WTC11 (cell line): ENCODE measurements at regions not wholly inside any gene's neighbourhood (a gene's known extent, or its start where the extent isn't known, plus 50 kb on each side); places are given as distances from the start of the nearest gene placed in this dataset.

Experiments
- ATAC-seq: fragments of 200-7000 bp; cut with Tn5 transposase; 2 replicates; pipeline ENCODE4 v1.10.0; 2021; ENCODE audit warnings: mild to moderate bottlenecking, moderate library complexity
- CTCF ChIA-PET: fragments of 300-600 bp; sonication (Branson Sonifier 250); formaldehyde crosslinking; loops from one replicate; lab custom pipeline; 2021; ENCODE audit warnings: antibody characterized with exemption; lab: Charles Lee
- POLR2A ChIA-PET: fragments of 350-600 bp; sonication (Branson Sonifier 250); formaldehyde crosslinking; loops from one replicate; lab custom pipeline; 2021; ENCODE audit warnings: antibody characterized with exemption; lab: Charles Lee
- DNase-seq: peaks from one replicate; pipeline ENCODE4 v3.0.0; 2021; ENCODE audit warnings: low spot score
- H3K27ac Mint-ChIP-seq: 2 replicates; pipeline ENCODE4 v1.8.0; 2021; ENCODE audit warnings: mixed read lengths
- H3K27me3 Mint-ChIP-seq: 2 replicates; pipeline ENCODE4 v1.8.0; 2021; ENCODE audit warnings: low read depth, mild to moderate bottlenecking, moderate library complexity, mixed read lengths
- H3K36me3 Mint-ChIP-seq: 2 replicates; pipeline ENCODE4 v1.8.0; 2021; ENCODE audit warnings: mixed read lengths
- H3K4me1 Mint-ChIP-seq: 2 replicates; pipeline ENCODE4 v1.8.0; 2022; ENCODE audit warnings: mixed read lengths
- H3K4me3 Mint-ChIP-seq: 2 replicates; pipeline ENCODE4 v1.8.0; 2021; ENCODE audit warnings: mild to moderate bottlenecking, moderate library complexity, mixed read lengths
- H3K9me3 Mint-ChIP-seq: 2 replicates; pipeline ENCODE4 v1.8.0; 2021; ENCODE audit warnings: mixed read lengths
- ETV6 ChIP-seq: sonication (generic); formaldehyde crosslinking; IDR thresholded peaks from 2 replicates; pipeline ENCODE4 v1.8.1; 2022; ENCODE audit warnings: mild to moderate bottlenecking, missing genetic modification reagents
- GTF2I ChIP-seq: fragments of 250-450 bp; sonication (Bioruptor Pico); conservative IDR thresholded peaks from 2 replicates; pipeline ENCODE4 v1.4.0; 2021; ENCODE audit warnings: mild to moderate bottlenecking
- NFATC4 ChIP-seq: fragments of 250-450 bp; sonication (Bioruptor Pico); IDR thresholded peaks from 2 replicates; pipeline ENCODE4 v1.9.0; 2021; ENCODE audit warnings: mild to moderate bottlenecking
- NFYB ChIP-seq: sonication (generic); formaldehyde crosslinking; conservative IDR thresholded peaks from 2 replicates; pipeline ENCODE4 v1.8.0; 2022; ENCODE audit warnings: low read depth, missing genetic modification reagents
- PRRX2 ChIP-seq: fragments of 250-450 bp; sonication (Bioruptor Pico); IDR thresholded peaks from 2 replicates; pipeline ENCODE4 v1.8.0; 2021; ENCODE audit warnings: mild to moderate bottlenecking
- SOX15 ChIP-seq: fragments of 250-450 bp; sonication (Bioruptor Pico); IDR thresholded peaks from 2 replicates; pipeline ENCODE4 v1.9.0; 2021; ENCODE audit warnings: mild to moderate bottlenecking
- SP1 ChIP-seq: sonication (generic); formaldehyde crosslinking; conservative IDR thresholded peaks from 2 replicates; pipeline ENCODE4 v1.8.1; 2022; ENCODE audit warnings: missing genetic modification reagents
- TEAD1 ChIP-seq: sonication (generic); formaldehyde crosslinking; IDR thresholded peaks from 2 replicates; pipeline ENCODE4 v1.8.0; 2022; ENCODE audit warnings: mild to moderate bottlenecking, missing genetic modification reagents
- ZNF219 ChIP-seq: sonication (generic); formaldehyde crosslinking; IDR thresholded peaks from 2 replicates; pipeline ENCODE4 v1.8.0; 2023; ENCODE audit warnings: missing genetic modification reagents, mild to moderate bottlenecking, borderline replicate concordance
- ZNF423 ChIP-seq: fragments of 250-450 bp; sonication (Bioruptor Pico); IDR thresholded peaks from 2 replicates; pipeline ENCODE4 v2.1.2; 2022; ENCODE audit warnings: mild to moderate bottlenecking, moderate library complexity
- TF ChIP-seq, protein P1 (sequence below): sonication (generic); formaldehyde crosslinking; IDR thresholded peaks from 2 replicates; pipeline ENCODE4 v1.8.1; 2023; ENCODE audit warnings: mild to moderate bottlenecking, missing genetic modification reagents, moderate library complexity
- TF ChIP-seq, protein P2 (sequence below): sonication (generic); formaldehyde crosslinking; IDR thresholded peaks from 2 replicates; pipeline ENCODE4 v1.8.1; 2022; ENCODE audit warnings: low read depth, mild to moderate bottlenecking, moderate library complexity, missing genetic modification reagents, borderline replicate concordance
- TF ChIP-seq, protein P3 (sequence below): fragments of 250-450 bp; sonication (Bioruptor Pico); IDR thresholded peaks from 2 replicates; pipeline ENCODE4 v2.1.2; 2022; ENCODE audit warnings: mild to moderate bottlenecking, moderate library complexity
- TF ChIP-seq, protein P4 (sequence below): fragments of 250-450 bp; sonication (Bioruptor Pico); IDR thresholded peaks from 2 replicates; pipeline ENCODE4 v1.9.0; 2021; ENCODE audit warnings: mild to moderate bottlenecking
- TF ChIP-seq, protein P5 (sequence below): sonication (generic); formaldehyde crosslinking; IDR thresholded peaks from 2 replicates; pipeline ENCODE4 v1.8.1; 2023; ENCODE audit warnings: mild to moderate bottlenecking, missing genetic modification reagents, borderline replicate concordance
- TF ChIP-seq, protein P6 (sequence below): sonication (generic); formaldehyde crosslinking; IDR thresholded peaks from 2 replicates; pipeline ENCODE4 v1.8.0; 2023; ENCODE audit warnings: missing genetic modification reagents
- TF ChIP-seq, protein P7 (sequence below): sonication (generic); formaldehyde crosslinking; IDR thresholded peaks from 2 replicates; pipeline ENCODE4 v1.8.0; 2022; ENCODE audit warnings: mild to moderate bottlenecking, missing genetic modification reagents
- TF ChIP-seq, protein P8 (sequence below): sonication (generic); formaldehyde crosslinking; IDR thresholded peaks from 2 replicates; pipeline ENCODE4 v1.8.1; 2023; ENCODE audit warnings: mild to moderate bottlenecking, missing genetic modification reagents
- TF ChIP-seq, protein P9 (sequence below): sonication (generic); formaldehyde crosslinking; IDR thresholded peaks from 2 replicates; pipeline ENCODE4 v1.8.1; 2022; ENCODE audit warnings: mild to moderate bottlenecking, moderate library complexity, missing genetic modification reagents

DNA sequence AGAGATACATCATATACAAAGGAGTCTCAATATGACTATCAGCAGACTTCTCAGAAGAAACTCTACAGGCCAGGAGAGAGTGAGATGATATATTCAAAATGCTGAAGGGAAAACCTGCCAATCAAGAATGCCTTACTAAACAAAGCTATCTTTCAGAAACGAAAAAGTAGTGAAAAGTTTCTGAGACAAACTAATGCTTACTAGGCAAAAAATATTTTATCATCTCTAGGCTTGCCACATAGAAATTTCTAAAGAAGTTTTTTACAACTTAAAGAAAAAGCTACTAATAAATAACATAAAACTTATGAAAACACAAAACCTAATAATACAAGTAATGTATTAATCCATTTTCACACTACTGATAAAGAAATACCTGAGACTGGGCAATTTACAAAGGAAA is 59.9 kb upstream of the SPEF2 start:
- CTCF ChIA-PET = interaction anchor here (0.6 kb wide), 1 partner anchor 118 kb away, joined by 3 read pairs; no protein-coding TSS in a partner anchor
- H3K9me3 Mint-ChIP-seq = peaks cover 65% of the 10 kb centered on the region
- POLR2A ChIA-PET = no interaction called here

DNA sequence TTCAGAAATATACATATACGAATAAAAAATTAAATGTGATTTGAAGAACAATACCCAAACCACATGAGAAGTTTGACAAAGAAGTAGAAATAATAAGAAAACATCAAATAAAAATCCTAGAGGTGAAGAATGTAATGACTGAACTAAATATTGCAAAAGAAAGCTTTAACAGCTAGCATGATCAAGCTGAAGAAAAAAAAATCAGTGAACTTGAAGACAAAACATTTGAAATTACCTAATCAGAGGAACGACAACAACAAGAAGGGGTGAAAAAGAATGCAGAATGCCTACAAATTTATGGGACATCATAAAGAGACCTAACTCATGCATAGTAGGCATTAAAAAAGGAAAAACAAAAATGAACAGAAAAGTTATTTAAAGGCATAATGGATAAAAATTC is 60.5 kb upstream of the SPEF2 start:
- no peak overlapping the region for H3K4me3 Mint-ChIP-seq
- DNase-seq = no peak
- ChIA-PET CTCF (interaction anchor here (0.6 kb wide), 1 partner anchor 118 kb away, joined by 3 read pairs; no protein-coding TSS in a partner anchor), POLR2A (no interaction called here)
- no peak overlapping the region for H3K27ac Mint-ChIP-seq
- peaks cover 3% of the 10 kb centered on the region; the same call in 1 of the 2 replicates for H3K27me3 Mint-ChIP-seq
- H3K36me3 Mint-ChIP-seq = peaks cover 33% of the 10 kb centered on the region
- no peaks in the 10 kb centered on the region for H3K4me1 Mint-ChIP-seq
- H3K9me3 Mint-ChIP-seq = peaks cover 60% of the 10 kb centered on the region
- ATAC-seq = no peak
- TF ChIP-seq ETV6 (CRISPR knock-in tag) (no peak), PRRX2 (no peak), SOX15 (CRISPR knock-in tag) (no peak), TEAD1 (CRISPR knock-in tag) (no peak)
- TF ChIP-seq, protein P1, sequence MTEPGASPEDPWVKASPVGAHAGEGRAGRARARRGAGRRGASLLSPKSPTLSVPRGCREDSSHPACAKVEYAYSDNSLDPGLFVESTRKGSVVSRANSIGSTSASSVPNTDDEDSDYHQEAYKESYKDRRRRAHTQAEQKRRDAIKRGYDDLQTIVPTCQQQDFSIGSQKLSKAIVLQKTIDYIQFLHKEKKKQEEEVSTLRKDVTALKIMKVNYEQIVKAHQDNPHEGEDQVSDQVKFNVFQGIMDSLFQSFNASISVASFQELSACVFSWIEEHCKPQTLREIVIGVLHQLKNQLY (CRISPR knock-in tag) = no peak
- TF ChIP-seq, protein P2, sequence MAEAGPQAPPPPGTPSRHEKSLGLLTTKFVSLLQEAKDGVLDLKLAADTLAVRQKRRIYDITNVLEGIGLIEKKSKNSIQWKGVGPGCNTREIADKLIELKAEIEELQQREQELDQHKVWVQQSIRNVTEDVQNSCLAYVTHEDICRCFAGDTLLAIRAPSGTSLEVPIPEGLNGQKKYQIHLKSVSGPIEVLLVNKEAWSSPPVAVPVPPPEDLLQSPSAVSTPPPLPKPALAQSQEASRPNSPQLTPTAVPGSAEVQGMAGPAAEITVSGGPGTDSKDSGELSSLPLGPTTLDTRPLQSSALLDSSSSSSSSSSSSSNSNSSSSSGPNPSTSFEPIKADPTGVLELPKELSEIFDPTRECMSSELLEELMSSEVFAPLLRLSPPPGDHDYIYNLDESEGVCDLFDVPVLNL (CRISPR knock-in tag) = no peak
- TF ChIP-seq, protein P3, sequence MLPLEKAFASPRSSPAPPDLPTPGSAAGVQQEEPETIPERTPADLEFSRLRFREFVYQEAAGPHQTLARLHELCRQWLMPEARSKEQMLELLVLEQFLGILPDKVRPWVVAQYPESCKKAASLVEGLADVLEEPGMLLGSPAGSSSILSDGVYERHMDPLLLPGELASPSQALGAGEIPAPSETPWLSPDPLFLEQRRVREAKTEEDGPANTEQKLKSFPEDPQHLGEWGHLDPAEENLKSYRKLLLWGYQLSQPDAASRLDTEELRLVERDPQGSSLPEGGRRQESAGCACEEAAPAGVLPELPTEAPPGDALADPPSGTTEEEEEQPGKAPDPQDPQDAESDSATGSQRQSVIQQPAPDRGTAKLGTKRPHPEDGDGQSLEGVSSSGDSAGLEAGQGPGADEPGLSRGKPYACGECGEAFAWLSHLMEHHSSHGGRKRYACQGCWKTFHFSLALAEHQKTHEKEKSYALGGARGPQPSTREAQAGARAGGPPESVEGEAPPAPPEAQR (CRISPR knock-in tag) = no peak
- TF ChIP-seq, protein P4, sequence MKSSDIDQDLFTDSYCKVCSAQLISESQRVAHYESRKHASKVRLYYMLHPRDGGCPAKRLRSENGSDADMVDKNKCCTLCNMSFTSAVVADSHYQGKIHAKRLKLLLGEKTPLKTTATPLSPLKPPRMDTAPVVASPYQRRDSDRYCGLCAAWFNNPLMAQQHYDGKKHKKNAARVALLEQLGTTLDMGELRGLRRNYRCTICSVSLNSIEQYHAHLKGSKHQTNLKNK (CRISPR knock-in tag) = no peak

More for the DNA sequence above, 59.9 kb upstream of the SPEF2 start:
- H3K4me1 Mint-ChIP-seq = no peaks in the 10 kb centered on the region
- H3K4me3 Mint-ChIP-seq = no peak overlapping the region
- H3K27me3 Mint-ChIP-seq = peaks cover 3% of the 10 kb centered on the region; the same call in 1 of the 2 replicates
- H3K27ac Mint-ChIP-seq = no peak overlapping the region
- ATAC-seq (no peak), DNase-seq (no peak)
- TF ChIP-seq NFATC4 (CRISPR knock-in tag) (no peak), GTF2I (no peak), SP1 (CRISPR knock-in tag) (no peak), ZNF423 (CRISPR knock-in tag) (no peak), NFYB (CRISPR knock-in tag) (no peak), ZNF219 (CRISPR knock-in tag) (no peak)
- TF ChIP-seq, protein P5, sequence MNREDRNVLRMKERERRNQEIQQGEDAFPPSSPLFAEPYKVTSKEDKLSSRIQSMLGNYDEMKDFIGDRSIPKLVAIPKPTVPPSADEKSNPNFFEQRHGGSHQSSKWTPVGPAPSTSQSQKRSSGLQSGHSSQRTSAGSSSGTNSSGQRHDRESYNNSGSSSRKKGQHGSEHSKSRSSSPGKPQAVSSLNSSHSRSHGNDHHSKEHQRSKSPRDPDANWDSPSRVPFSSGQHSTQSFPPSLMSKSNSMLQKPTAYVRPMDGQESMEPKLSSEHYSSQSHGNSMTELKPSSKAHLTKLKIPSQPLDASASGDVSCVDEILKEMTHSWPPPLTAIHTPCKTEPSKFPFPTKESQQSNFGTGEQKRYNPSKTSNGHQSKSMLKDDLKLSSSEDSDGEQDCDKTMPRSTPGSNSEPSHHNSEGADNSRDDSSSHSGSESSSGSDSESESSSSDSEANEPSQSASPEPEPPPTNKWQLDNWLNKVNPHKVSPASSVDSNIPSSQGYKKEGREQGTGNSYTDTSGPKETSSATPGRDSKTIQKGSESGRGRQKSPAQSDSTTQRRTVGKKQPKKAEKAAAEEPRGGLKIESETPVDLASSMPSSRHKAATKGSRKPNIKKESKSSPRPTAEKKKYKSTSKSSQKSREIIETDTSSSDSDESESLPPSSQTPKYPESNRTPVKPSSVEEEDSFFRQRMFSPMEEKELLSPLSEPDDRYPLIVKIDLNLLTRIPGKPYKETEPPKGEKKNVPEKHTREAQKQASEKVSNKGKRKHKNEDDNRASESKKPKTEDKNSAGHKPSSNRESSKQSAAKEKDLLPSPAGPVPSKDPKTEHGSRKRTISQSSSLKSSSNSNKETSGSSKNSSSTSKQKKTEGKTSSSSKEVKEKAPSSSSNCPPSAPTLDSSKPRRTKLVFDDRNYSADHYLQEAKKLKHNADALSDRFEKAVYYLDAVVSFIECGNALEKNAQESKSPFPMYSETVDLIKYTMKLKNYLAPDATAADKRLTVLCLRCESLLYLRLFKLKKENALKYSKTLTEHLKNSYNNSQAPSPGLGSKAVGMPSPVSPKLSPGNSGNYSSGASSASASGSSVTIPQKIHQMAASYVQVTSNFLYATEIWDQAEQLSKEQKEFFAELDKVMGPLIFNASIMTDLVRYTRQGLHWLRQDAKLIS (CRISPR knock-in tag) = no peak
- TF ChIP-seq, protein P6, sequence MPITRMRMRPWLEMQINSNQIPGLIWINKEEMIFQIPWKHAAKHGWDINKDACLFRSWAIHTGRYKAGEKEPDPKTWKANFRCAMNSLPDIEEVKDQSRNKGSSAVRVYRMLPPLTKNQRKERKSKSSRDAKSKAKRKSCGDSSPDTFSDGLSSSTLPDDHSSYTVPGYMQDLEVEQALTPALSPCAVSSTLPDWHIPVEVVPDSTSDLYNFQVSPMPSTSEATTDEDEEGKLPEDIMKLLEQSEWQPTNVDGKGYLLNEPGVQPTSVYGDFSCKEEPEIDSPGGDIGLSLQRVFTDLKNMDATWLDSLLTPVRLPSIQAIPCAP (CRISPR knock-in tag) = no peak
- TF ChIP-seq, protein P7, sequence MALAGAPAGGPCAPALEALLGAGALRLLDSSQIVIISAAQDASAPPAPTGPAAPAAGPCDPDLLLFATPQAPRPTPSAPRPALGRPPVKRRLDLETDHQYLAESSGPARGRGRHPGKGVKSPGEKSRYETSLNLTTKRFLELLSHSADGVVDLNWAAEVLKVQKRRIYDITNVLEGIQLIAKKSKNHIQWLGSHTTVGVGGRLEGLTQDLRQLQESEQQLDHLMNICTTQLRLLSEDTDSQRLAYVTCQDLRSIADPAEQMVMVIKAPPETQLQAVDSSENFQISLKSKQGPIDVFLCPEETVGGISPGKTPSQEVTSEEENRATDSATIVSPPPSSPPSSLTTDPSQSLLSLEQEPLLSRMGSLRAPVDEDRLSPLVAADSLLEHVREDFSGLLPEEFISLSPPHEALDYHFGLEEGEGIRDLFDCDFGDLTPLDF = no peak
- TF ChIP-seq, protein P8, sequence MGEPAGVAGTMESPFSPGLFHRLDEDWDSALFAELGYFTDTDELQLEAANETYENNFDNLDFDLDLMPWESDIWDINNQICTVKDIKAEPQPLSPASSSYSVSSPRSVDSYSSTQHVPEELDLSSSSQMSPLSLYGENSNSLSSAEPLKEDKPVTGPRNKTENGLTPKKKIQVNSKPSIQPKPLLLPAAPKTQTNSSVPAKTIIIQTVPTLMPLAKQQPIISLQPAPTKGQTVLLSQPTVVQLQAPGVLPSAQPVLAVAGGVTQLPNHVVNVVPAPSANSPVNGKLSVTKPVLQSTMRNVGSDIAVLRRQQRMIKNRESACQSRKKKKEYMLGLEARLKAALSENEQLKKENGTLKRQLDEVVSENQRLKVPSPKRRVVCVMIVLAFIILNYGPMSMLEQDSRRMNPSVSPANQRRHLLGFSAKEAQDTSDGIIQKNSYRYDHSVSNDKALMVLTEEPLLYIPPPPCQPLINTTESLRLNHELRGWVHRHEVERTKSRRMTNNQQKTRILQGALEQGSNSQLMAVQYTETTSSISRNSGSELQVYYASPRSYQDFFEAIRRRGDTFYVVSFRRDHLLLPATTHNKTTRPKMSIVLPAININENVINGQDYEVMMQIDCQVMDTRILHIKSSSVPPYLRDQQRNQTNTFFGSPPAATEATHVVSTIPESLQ (CRISPR knock-in tag) = no peak
- TF ChIP-seq, protein P9, sequence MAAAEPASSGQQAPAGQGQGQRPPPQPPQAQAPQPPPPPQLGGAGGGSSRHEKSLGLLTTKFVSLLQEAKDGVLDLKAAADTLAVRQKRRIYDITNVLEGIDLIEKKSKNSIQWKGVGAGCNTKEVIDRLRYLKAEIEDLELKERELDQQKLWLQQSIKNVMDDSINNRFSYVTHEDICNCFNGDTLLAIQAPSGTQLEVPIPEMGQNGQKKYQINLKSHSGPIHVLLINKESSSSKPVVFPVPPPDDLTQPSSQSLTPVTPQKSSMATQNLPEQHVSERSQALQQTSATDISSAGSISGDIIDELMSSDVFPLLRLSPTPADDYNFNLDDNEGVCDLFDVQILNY (CRISPR knock-in tag) = no peak
- peaks cover 39% of the 10 kb centered on the region for H3K36me3 Mint-ChIP-seq
